HL-60/S4 treated with retinoic acid at 250 ng/mL for 4 days and 3 days (cell line): ENCODE measurements at regions not wholly inside any gene's neighbourhood (a gene's known extent, or its start where the extent isn't known, plus 50 kb on each side); places are given as distances from the start of the nearest gene placed in this dataset.
"Not testable (repeated sequence)": the region's sequence is repeated elsewhere in the genome, so short reads cannot be mapped to it uniquely, and the experiment has no call there.

Experiments used
- in situ Hi-C: fragments of 300-500 bp; cut with MboI; formaldehyde crosslinking; loops from 2 replicates; pipeline ENCODE4 v1.7.0; 2022; ENCODE audit warnings: low sequenced_read_pairs

- in situ Hi-C loops = not testable (repeated sequence)
These were observed 79.9 kb upstream of the KCNJ18 start for GRCh38 chr17:21612123-21613070.

- in situ Hi-C loops = no loop called here
These were observed 79.3 kb upstream of the KCNJ18 start for GRCh38 chr17:21613071-21613429.

GRCh38 chr17:21626987-21627386 is 65.3 kb upstream of the KCNJ18 start:
- in situ Hi-C loops = not testable (repeated sequence)
